SK-N-SH (cell line): ENCODE measurements at regions not wholly inside any gene's neighbourhood (a gene's known extent, or its start where the extent isn't known, plus 50 kb on each side); places are given as distances from the start of the nearest gene placed in this dataset.

Experiments
- CTCF ChIA-PET: fragments of 300-600, 350-600 bp; formaldehyde crosslinking; extraction: SDS; loops from one replicate; lab custom pipeline; 2021; lab: Yijun Ruan, JAX
- POLR2A ChIA-PET: fragments of 350-600 bp; sonication (Branson Sonifier 250); formaldehyde crosslinking; extraction: SDS; loops from one replicate; lab custom pipeline; 2020; ENCODE audit warnings: antibody characterized with exemption, inconsistent platforms; lab: Yijun Ruan, JAX
- DNase-seq: peaks from one replicate; pipeline ENCODE4 v3.0.0; 2012
- H2AFZ ChIP-seq: fragments of 200-600 bp; sonication (generic); 2 replicates; pipeline ENCODE4 v1.8.1; 2016; ENCODE audit warnings: antibody characterized with exemption, mild to moderate bottlenecking, low read depth
- H3F3A ChIP-seq: fragments of 200-600 bp; sonication (generic); replicated peaks from 2 replicates; pipeline ENCODE3; 2016; ENCODE audit warnings: antibody characterized with exemption, mild to moderate bottlenecking; ENCODE audit not compliant: insufficient read depth
- H3K27ac ChIP-seq, 2 experiments: fragments of 200-500 bp in 1 of 2; fragments of 200-600 bp in 1 of 2; sonication (Bioruptor generic) in 1 of 2; sonication (generic), shearing (Covaris generic) in 1 of 2; 2 replicates each; pipeline versions ENCODE4 v1.5.1 to v1.6.1; 2014 to 2016; ENCODE audit warnings: low read depth in 2 of 2, inconsistent platforms in 1 of 2, low read length in 1 of 2, mild to moderate bottlenecking in 1 of 2, mixed read lengths in 1 of 2
- H3K27me3 ChIP-seq: fragments of 200-600 bp; sonication (generic), shearing (Covaris generic); 2 replicates; pipeline ENCODE4 v1.6.1; 2016; ENCODE audit warnings: mixed run types; ENCODE audit not compliant: insufficient read depth
- H3K36me3 ChIP-seq, 2 experiments: fragments of 200-500 bp in 1 of 2; fragments of 200-600 bp in 1 of 2; sonication (Bioruptor generic) in 1 of 2; sonication (generic) in 1 of 2; replicated peaks in 1 of 2; 2 replicates each; pipeline versions ENCODE3 to v1.5.1; 2014 to 2016; ENCODE audit warnings: low read length in 1 of 2, mild to moderate bottlenecking in 1 of 2; ENCODE audit not compliant: insufficient read depth in 2 of 2, control insufficient read depth in 1 of 2
- H3K4me1 ChIP-seq, 2 experiments: fragments of 200-500 bp in 1 of 2; fragments of 200-600 bp in 1 of 2; sonication (Bioruptor generic) in 1 of 2; sonication (generic), shearing (Covaris generic) in 1 of 2; 2 replicates each; pipeline versions ENCODE4 v1.5.1 to v1.6.1; 2014 to 2016; ENCODE audit warnings: low read depth in 1 of 2, low read length in 1 of 2, mixed run types in 1 of 2; ENCODE audit not compliant: insufficient read depth in 2 of 2, control insufficient read depth in 1 of 2
- H3K4me2 ChIP-seq: fragments of 200-600 bp; sonication (generic), shearing (Covaris generic); 2 replicates; pipeline ENCODE4 v1.6.1; 2017; ENCODE audit warnings: mixed run types
- H3K4me3 ChIP-seq, 2 experiments: fragments of 200-500 bp in 1 of 2; fragments of 200-600 bp in 1 of 2; sonication (Bioruptor generic) in 1 of 2; sonication (generic), shearing (Covaris generic) in 1 of 2; 2 replicates each; pipeline versions ENCODE4 v1.5.1 to v1.8.1; 2014 to 2016; ENCODE audit warnings: low read depth in 2 of 2, inconsistent platforms in 1 of 2, low read length in 1 of 2, mild to moderate bottlenecking in 1 of 2, mixed read lengths in 1 of 2, moderate library complexity in 1 of 2
- H3K79me2 ChIP-seq: fragments of 200-600 bp; sonication (generic); 2 replicates; pipeline ENCODE4 v1.8.1; 2017; ENCODE audit warnings: mild to moderate bottlenecking; ENCODE audit not compliant: insufficient read depth
- H3K9ac ChIP-seq: fragments of 200-600 bp; sonication (generic); 2 replicates; pipeline ENCODE4 v1.6.1; 2017; ENCODE audit warnings: mixed run types
- H3K9me2 ChIP-seq: fragments of 200-600 bp; sonication (generic); 2 replicates; pipeline ENCODE4 v1.6.1; 2017; ENCODE audit warnings: mixed run types
- H3K9me3 ChIP-seq: fragments of 200-600 bp; sonication (generic); 2 replicates; pipeline ENCODE4 v1.6.1; 2017; ENCODE audit warnings: mixed run types, mild to moderate bottlenecking, moderate library complexity
- H4K20me1 ChIP-seq: fragments of 200-600 bp; sonication (generic); 2 replicates; pipeline ENCODE4 v1.6.1; 2017; ENCODE audit warnings: mild to moderate bottlenecking, mixed run types; ENCODE audit not compliant: insufficient read depth
- EP300 ChIP-seq, 2 experiments: IDR thresholded peaks; 2 replicates each; pipeline versions ENCODE4 v1.4.0 to v1.6.1; 2012; ENCODE audit warnings: borderline replicate concordance in 1 of 2, low read depth in 1 of 2, low read length in 1 of 2
- FOXJ3 ChIP-seq: sonication (generic); formaldehyde crosslinking; IDR thresholded peaks from 2 replicates; pipeline ENCODE4 v1.5.1; 2020; ENCODE audit warnings: mild to moderate bottlenecking, missing genetic modification reagents
- FOXM1 ChIP-seq: IDR thresholded peaks from 2 replicates; pipeline ENCODE4 v1.4.0; 2012; ENCODE audit warnings: low read depth, mild to moderate bottlenecking
- GATA2 ChIP-seq: sonication (generic); formaldehyde crosslinking; IDR thresholded peaks from 2 replicates; pipeline ENCODE4 v1.5.0; 2020; ENCODE audit warnings: mild to moderate bottlenecking, missing genetic modification reagents
- NFIC ChIP-seq: IDR thresholded peaks from 2 replicates; pipeline ENCODE4 v1.4.0; 2012; ENCODE audit warnings: borderline replicate concordance
- POLR2AphosphoS5 ChIP-seq: IDR thresholded peaks from 2 replicates; pipeline ENCODE4 v1.6.1; 2012; ENCODE audit warnings: low read depth, low read length
- RAD21 ChIP-seq: IDR thresholded peaks from 2 replicates; pipeline ENCODE4 v1.6.1; 2012; ENCODE audit warnings: mild to moderate bottlenecking, low read length
- RCOR1 ChIP-seq: fragments of 150-350 bp; IDR thresholded peaks from 2 replicates; pipeline ENCODE4 v1.6.1; 2017; ENCODE audit warnings: antibody characterized with exemption, low read length
- RXRA ChIP-seq: IDR thresholded peaks from 2 replicates; pipeline ENCODE4 v1.4.0; 2012; ENCODE audit warnings: low read depth, mild to moderate bottlenecking, borderline replicate concordance
- SMC3 ChIP-seq: IDR thresholded peaks from 2 replicates; pipeline ENCODE4 v1.6.1; 2012; ENCODE audit warnings: low read depth, low read length, improper control_type of control experiment
- TEAD4 ChIP-seq: IDR thresholded peaks from 2 replicates; pipeline ENCODE4 v1.4.0; 2012; ENCODE audit warnings: mild to moderate bottlenecking, borderline replicate concordance; ENCODE audit not compliant: insufficient read depth
- YY1 ChIP-seq: IDR thresholded peaks from 2 replicates; pipeline ENCODE4 v1.4.0; 2012; ENCODE audit warnings: low read depth, mild to moderate bottlenecking
- WGBS: methylation state at CpG from one replicate; pipeline ENCODE4 v1.1.6; 2017; ENCODE audit warnings: low lambda C conversion rate; 5-methylcytosine and 5-hydroxymethylcytosine counted together
- TF ChIP-seq, protein P1 (sequence below): IDR thresholded peaks from 2 replicates; pipeline ENCODE4 v1.4.0; 2012; ENCODE audit warnings: low read depth, borderline replicate concordance
- TF ChIP-seq, protein P2 (sequence below): IDR thresholded peaks from 2 replicates; pipeline ENCODE4 v1.4.0; 2012; ENCODE audit warnings: low read depth, borderline replicate concordance
- TF ChIP-seq, protein P3 (sequence below): fragments of 150-350 bp; IDR thresholded peaks from 2 replicates; pipeline ENCODE4 v1.6.1; 2016; ENCODE audit warnings: mild to moderate bottlenecking, low read depth, low read length
- TF ChIP-seq, protein P4 (sequence below): IDR thresholded peaks from 2 replicates; pipeline ENCODE4 v1.4.0; 2012; ENCODE audit warnings: low read depth
- TF ChIP-seq, protein P5 (sequence below): IDR thresholded peaks from 2 replicates; pipeline ENCODE4; 2012

DNA sequence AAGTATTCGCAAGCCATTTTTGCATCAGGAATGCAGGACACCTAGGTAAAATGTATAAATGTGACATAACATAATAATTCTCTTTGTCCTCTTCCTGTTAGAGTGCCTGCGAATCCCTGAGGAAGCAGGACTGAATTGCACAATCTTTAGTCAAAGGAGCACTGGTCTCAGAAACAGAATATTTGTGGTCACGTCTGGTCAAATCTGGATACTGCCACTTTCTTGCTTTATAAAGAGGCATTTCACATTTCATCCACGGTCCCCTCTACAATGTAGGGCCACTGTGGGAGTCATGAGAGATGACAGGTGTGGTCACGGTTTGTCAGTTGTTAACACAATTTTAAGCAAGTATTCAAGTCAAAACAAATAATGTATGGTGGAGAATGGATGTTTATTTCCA lies 564.0 kb downstream of the IRX1 start:
- no peak overlapping the region for H3K27ac ChIP-seq
- H3K9me3 ChIP-seq: peaks cover 4% of the 10 kb centered on the region; the same call in 1 of the 2 replicates
- no peak for DNase-seq
- TF ChIP-seq, protein P1, sequence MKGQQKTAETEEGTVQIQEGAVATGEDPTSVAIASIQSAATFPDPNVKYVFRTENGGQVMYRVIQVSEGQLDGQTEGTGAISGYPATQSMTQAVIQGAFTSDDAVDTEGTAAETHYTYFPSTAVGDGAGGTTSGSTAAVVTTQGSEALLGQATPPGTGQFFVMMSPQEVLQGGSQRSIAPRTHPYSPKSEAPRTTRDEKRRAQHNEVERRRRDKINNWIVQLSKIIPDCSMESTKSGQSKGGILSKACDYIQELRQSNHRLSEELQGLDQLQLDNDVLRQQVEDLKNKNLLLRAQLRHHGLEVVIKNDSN: no peak
- no peak for TF ChIP-seq YY1
- TF ChIP-seq, protein P2, sequence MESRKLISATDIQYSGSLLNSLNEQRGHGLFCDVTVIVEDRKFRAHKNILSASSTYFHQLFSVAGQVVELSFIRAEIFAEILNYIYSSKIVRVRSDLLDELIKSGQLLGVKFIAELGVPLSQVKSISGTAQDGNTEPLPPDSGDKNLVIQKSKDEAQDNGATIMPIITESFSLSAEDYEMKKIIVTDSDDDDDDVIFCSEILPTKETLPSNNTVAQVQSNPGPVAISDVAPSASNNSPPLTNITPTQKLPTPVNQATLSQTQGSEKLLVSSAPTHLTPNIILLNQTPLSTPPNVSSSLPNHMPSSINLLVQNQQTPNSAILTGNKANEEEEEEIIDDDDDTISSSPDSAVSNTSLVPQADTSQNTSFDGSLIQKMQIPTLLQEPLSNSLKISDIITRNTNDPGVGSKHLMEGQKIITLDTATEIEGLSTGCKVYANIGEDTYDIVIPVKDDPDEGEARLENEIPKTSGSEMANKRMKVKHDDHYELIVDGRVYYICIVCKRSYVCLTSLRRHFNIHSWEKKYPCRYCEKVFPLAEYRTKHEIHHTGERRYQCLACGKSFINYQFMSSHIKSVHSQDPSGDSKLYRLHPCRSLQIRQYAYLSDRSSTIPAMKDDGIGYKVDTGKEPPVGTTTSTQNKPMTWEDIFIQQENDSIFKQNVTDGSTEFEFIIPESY: no peak
- no peak for TF ChIP-seq TEAD4
- no peak for TF ChIP-seq FOXM1
- TF ChIP-seq, protein P3, sequence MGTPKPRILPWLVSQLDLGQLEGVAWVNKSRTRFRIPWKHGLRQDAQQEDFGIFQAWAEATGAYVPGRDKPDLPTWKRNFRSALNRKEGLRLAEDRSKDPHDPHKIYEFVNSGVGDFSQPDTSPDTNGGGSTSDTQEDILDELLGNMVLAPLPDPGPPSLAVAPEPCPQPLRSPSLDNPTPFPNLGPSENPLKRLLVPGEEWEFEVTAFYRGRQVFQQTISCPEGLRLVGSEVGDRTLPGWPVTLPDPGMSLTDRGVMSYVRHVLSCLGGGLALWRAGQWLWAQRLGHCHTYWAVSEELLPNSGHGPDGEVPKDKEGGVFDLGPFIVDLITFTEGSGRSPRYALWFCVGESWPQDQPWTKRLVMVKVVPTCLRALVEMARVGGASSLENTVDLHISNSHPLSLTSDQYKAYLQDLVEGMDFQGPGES: no peak
- no peak for TF ChIP-seq RXRA
- TF ChIP-seq, protein P4, sequence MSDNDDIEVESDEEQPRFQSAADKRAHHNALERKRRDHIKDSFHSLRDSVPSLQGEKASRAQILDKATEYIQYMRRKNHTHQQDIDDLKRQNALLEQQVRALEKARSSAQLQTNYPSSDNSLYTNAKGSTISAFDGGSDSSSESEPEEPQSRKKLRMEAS: no peak
- TF ChIP-seq RCOR1: no peak
- no peak for TF ChIP-seq FOXJ3 (CRISPR knock-in tag)
- TF ChIP-seq SMC3: no peak
- no peak for TF ChIP-seq RAD21
- no peak for TF ChIP-seq EP300 (IDR thresholded peaks at IDR 0.05; ENCODE audit: borderline replicate concordance in 1 of 2, low read depth in 1 of 2, low read length in 1 of 2)
- TF ChIP-seq NFIC: no peak
- TF ChIP-seq GATA2 (CRISPR knock-in tag): no peak
- no peak for TF ChIP-seq POLR2AphosphoS5
- TF ChIP-seq, protein P5, sequence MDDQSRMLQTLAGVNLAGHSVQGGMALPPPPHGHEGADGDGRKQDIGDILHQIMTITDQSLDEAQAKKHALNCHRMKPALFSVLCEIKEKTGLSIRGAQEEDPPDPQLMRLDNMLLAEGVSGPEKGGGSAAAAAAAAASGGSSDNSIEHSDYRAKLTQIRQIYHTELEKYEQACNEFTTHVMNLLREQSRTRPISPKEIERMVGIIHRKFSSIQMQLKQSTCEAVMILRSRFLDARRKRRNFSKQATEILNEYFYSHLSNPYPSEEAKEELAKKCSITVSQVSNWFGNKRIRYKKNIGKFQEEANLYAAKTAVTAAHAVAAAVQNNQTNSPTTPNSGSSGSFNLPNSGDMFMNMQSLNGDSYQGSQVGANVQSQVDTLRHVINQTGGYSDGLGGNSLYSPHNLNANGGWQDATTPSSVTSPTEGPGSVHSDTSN: no peak
- TF ChIP-seq, all 33 proteins: peak for 0
- no peaks in the 10 kb centered on the region for H3F3A ChIP-seq
- POLR2A ChIA-PET: no interaction called here
- no peaks in the 10 kb centered on the region for H3K79me2 ChIP-seq
- no peaks in the 10 kb centered on the region for H4K20me1 ChIP-seq
- CTCF ChIA-PET: no interaction called here
- no peak overlapping the region for H2AFZ ChIP-seq
- H3K36me3 ChIP-seq: no peaks in the 10 kb centered on the region
- H3K9ac ChIP-seq: no peak overlapping the region
- H3K27me3 ChIP-seq: no peaks in the 10 kb centered on the region
- no peaks in the 10 kb centered on the region for H3K4me1 ChIP-seq
- H3K4me2 ChIP-seq: no peak overlapping the region
- H3K4me3 ChIP-seq: no peak overlapping the region
- H3K9me2 ChIP-seq: no peaks in the 10 kb centered on the region
- WGBS: 3% methylated on average over 5 of the region's 5 CpGs
